Right lobe of liver (tissue), 4 donors: ENCODE measurements at regions not wholly inside any gene's neighbourhood (a gene's known extent, or its start where the extent isn't known, plus 50 kb on each side); places are given as distances from the start of the nearest gene placed in this dataset.

Experiments used
- POLR2A ChIP-seq: fragments of 450-650 bp; IDR thresholded peaks from one replicate; pipeline ENCODE4 v1.6.1; 2017; ENCODE audit warnings: antibody characterized with exemption, mild to moderate bottlenecking
- TF ChIP-seq, protein P1 (sequence below), 4 donors: fragments of 200-600 bp in 3 of 4; fragments of 450-650 bp in 1 of 4; IDR thresholded peaks; one replicate each; pipeline versions ENCODE4 v1.5.1 to v1.8.0; 2016 to 2022; ENCODE audit warnings: antibody characterized with exemption in 4 of 4, mild to moderate bottlenecking in 2 of 4
- donor health status: DM: no; HTN: no; CAD: no.
- donor health status: DM: no; HTN: no; CAD: no.
- donor health status: DM: no; HTN: yes; CAD: no.

- TF ChIP-seq, protein P1, sequence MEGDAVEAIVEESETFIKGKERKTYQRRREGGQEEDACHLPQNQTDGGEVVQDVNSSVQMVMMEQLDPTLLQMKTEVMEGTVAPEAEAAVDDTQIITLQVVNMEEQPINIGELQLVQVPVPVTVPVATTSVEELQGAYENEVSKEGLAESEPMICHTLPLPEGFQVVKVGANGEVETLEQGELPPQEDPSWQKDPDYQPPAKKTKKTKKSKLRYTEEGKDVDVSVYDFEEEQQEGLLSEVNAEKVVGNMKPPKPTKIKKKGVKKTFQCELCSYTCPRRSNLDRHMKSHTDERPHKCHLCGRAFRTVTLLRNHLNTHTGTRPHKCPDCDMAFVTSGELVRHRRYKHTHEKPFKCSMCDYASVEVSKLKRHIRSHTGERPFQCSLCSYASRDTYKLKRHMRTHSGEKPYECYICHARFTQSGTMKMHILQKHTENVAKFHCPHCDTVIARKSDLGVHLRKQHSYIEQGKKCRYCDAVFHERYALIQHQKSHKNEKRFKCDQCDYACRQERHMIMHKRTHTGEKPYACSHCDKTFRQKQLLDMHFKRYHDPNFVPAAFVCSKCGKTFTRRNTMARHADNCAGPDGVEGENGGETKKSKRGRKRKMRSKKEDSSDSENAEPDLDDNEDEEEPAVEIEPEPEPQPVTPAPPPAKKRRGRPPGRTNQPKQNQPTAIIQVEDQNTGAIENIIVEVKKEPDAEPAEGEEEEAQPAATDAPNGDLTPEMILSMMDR (IDR thresholded peaks at IDR 0.05), result no peak
- no peak for TF ChIP-seq POLR2A
Measured at GRCh38 chr18:24935896-24936295, 416.1 kb downstream of the ZNF521 start.
